ENCODE measurements at regions not wholly inside any gene's neighbourhood (a gene's known extent, or its start where the extent isn't known, plus 50 kb on each side); places are given as distances from the start of the nearest gene placed in this dataset.

DNA sequence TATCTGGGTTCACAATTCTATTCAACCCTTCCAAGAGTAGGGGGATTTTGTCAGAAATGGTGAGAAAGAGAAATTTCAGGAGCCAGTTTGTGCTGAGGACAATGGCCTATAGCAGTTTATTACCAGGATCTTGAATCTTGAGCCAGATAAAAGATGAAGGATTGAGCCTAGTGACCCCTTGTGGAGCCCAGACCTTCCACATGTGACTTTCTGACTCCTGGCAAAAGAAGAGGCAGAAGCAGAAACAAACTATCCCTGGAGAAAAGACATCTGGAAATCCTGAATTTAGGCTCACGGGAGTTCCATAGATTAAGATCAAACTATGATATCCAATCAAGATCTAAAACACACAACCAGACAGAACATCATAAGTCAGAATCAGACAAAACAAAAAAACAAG is 60.9 kb upstream of the CHRM2 start:
- no peak for DNase-seq

GRCh38 chr7:136803028-136803427 is 65.4 kb upstream of the CHRM2 start:
- DNase-seq = no peak

- no peak for DNase-seq
Measured at GRCh38 chr7:136783934-136784333, 84.5 kb upstream of the CHRM2 start.

DNA sequence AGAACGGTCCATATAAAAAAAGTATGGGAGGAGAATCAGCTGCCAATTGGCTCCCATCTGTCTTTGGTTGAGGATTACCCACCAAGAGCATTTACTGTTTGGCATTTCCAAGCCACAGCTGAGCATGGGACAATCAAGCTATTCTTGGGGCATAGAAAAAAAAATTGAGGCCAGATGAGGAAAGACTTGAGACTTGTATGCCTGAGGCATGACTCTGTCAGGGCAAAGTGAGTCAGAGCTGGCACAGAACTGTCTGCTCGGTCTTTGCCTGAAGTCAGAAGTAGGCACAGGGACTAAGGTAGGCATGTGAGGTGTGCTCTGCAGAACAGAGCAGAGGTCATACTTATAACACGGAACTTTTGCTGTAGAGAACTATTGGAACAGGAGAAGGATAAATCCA is 126.5 kb upstream of the CHRM2 start:
- DNase-seq = no peak

- DNase-seq = no peak
Measured at GRCh38 chr7:136728945-136729344, 139.5 kb upstream of the CHRM2 start.

- no peak for DNase-seq
Measured at GRCh38 chr7:136726460-136726859, 142.0 kb upstream of the CHRM2 start.

DNA sequence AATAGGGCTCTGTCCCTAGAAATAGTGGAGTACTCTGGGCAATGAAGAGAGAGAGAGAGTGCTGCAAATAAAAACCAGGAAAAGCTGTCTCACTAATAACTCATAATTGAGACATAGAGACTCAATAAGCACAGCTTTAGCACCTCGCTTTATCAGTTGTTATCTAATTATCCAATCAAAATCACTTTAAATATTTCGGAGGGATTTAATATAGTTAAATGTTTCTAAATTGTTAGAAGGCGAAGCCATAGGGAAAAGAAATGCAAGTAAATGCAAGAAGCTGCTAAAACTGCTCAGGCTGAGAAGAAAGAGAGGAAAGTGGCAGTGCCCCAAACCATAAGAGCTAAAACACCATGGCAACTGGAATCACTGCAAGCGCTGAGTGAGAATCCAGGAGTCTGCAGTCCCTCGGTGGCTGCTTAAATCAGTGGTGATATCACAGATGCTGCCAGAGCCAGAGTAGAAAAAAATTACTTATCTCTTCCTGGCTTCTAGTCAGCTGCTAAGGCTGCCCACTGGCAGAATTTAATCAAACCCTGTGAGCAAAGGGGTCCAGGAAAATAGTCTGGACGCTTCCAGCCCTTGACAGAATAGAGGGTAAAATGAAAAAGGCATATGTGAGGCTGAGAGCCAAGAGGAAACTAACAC is 150.4 kb upstream of the CHRM2 start:
- no peak for DNase-seq

DNA sequence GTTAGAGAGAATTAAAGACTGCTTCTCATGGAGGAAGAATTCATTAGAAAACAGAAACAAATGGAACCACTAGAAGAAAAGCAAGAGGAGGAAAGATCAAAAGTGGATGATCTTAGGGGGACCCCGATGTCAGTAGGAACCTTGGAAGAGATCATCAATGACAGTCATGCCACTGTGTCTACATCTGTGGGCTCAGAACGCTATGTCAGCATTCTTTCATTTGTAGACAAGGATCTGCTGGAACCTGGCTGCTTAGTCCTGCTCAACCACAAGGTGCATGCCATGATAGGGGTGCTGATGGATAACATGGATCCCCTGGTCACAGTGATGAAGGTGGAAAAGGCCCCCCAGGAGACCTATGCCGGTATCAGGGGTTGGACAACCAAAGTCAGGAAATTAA is 154.4 kb upstream of the CHRM2 start:
- no peak for DNase-seq

GRCh38 chr7:136710751-136711150 is 157.7 kb upstream of the CHRM2 start:
- DNase-seq = no peak

- DNase-seq = no peak
Measured at GRCh38 chr7:136709876-136710275, 158.6 kb upstream of the CHRM2 start.

DNA sequence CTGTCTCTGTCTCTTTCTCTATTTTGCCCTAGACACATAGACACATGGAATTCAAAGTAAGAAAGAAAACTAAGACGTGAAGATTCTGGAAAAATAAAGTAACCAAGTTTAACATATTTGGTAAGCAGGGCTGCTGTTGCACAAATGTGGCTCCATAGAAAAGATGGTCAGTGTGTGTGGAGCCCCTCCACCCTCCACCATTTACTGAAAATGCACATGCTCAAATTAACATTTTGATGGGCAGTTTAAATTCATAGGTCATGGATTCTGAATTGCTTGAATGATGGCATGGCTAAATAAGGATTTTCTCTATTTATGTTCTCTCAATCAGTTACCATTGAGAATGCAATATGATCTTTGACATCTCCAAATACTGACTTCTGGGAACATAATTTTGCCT is 165.5 kb upstream of the CHRM2 start:
- DNase-seq = no peak

DNA sequence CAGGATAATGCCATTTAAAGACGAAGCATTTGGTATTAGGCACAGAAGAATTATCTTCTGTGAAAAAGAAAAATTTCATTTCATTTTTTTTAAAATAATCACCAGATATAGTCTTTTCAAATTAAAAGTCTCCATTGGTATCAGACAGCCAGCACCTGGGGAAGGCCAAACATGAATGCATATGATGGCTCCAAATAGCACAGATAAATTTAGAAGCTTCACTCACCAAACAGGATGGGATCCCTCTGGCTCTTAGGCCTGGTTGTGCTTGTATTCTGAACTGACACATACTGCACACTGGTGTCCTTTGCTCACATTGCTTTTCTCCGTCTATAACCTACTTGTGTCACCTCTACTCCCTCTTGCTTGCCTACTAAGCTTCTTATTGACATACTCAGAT is 169.5 kb upstream of the CHRM2 start:
- no peak for DNase-seq

DNA sequence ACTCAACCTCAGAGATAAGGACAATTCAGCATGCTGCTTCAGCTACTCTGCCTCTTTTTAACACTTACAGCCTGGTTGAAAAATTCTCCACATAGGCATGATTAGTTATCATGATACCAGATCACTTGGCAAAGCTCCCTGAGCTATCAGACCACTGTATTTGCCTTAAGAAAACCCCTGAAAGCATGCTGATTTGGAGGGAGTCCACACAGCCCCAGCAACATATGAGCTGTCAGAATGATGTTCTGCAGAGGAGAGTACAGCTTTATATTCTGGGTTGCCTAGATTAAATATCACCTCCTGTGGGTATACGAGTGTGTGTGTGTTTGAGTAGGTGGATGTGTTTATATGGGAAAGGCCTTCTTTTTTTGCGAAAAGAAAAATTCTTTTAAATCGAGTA is 170.2 kb upstream of the CHRM2 start:
- no peak for DNase-seq

DNA sequence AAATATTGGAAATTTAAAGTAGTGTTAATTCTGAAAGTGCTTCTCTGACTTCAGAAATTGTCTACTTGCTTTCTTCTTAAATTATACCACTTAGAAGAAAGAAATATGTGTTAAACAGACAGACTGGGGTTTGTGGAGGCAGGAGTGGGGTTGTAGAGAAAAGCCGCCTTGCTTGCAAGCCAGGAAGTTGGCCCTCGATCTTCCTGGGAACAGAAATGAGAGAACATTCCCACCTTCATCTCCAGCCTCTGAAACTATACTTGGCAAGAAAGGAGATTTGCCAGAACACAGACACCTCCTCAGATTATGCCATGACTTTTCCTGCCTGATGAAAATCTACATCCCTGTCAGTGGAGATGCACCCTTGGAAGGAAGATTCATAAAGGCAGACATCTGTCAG is 171.2 kb upstream of the CHRM2 start:
- no peak for DNase-seq

- no peak for DNase-seq
Measured at GRCh38 chr7:136693166-136694119, 175.0 kb upstream of the CHRM2 start.

GRCh38 chr7:136692221-136692620 is 176.2 kb upstream of the CHRM2 start:
- DNase-seq = no peak

DNA sequence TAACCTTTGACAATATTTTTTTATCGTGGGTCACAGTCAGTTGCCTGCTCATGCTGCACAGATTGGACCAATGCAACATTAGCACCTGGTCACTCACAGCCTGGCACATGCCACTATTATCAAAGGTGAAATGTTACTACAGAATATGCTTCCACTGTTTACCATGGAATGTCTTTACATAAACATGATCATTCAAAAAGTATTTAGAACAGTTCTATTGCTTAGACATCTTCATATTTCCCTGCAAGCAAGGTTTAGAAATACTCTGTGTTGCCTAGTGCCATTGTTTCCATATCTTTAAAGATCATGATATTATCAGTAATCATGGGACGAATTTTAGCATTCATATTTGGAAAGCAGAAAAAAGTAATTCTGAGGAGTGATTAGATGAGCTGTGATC is 179.9 kb upstream of the CHRM2 start:
- no peak for DNase-seq

DNA sequence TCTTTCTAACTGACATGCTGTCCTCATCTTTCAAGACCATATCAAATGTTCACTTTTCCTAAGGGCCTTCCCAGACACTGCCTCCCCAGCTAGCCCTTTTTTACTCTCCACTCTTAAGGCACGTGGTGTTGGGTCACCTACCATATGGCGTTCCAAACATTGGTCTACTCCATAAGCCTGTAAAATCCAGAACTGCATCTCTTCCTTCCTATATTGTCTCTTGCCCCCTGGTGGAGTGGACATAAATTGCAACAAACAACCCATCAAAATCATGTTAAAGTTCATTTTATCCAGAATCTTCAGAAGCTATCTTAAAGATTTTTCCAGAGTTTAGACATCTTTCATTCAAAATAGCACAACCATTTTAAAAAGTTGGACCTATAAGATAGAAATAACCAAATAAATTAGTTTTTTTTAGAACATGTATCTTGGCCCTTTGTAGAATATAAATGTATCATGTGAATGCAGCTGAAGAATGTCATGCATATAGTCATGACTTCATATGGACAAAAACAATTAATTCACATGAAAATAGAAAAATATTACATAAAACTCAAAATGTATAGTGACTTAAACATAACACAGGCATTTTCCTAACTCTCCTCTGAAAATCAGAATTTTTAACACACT is 180.6 kb upstream of the CHRM2 start:
- peak; percentile 2 for DNase-seq

- DNase-seq = no peak
Measured at GRCh38 chr7:136685501-136686173, 182.8 kb upstream of the CHRM2 start.

DNA sequence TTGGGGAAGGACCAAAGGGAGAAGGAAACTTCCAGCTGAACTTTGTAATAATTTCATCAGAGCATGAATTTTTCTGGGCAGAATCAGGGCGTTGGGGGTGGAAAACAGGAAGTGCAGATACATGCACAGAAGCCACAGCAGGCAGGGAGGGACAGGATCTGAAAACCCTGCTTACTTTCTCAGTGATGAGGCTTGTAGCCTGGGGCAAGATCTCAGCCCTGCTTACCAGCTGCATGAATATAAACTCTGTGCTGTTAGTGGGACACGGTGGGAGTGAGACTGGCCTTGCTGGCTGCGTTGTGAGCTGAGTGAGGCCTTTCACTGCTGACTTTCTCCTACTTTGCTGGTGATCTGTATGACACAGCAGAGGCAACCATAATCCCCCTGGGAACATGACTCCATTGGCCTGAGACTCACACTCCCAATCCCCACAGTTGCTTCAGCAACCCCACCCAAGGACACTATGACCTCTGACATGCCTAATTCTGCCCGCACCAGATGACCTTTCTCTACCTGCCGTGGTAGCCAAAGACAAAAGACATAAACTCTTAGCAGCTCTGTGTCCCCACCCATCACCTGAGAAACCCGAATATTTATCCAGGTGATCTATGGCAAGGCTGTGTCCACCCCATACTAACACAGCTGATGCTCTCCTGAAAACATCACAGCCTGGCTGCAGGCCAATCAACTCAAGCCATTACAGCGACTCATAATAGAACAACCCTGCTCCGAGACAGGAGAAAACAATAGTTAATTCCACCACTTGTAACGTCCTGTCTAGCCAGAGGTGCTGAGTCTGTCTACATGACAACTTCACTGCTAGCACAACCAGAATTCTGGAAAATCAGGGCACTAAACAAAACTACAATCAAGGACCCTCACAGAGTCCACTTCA is 190.7 kb upstream of the CHRM2 start:
- DNase-seq = no peak

- DNase-seq = no peak
Measured at GRCh38 chr7:136667584-136667983, 200.9 kb upstream of the CHRM2 start.

- DNase-seq = no peak
Measured at GRCh38 chr7:136665878-136666509, 202.5 kb upstream of the CHRM2 start.
